ENCODE measurements at regions not wholly inside any gene's neighbourhood (a gene's known extent, or its start where the extent isn't known, plus 50 kb on each side); places are given as distances from the start of the nearest gene placed in this dataset.

- TF ChIP-seq, protein P1, sequence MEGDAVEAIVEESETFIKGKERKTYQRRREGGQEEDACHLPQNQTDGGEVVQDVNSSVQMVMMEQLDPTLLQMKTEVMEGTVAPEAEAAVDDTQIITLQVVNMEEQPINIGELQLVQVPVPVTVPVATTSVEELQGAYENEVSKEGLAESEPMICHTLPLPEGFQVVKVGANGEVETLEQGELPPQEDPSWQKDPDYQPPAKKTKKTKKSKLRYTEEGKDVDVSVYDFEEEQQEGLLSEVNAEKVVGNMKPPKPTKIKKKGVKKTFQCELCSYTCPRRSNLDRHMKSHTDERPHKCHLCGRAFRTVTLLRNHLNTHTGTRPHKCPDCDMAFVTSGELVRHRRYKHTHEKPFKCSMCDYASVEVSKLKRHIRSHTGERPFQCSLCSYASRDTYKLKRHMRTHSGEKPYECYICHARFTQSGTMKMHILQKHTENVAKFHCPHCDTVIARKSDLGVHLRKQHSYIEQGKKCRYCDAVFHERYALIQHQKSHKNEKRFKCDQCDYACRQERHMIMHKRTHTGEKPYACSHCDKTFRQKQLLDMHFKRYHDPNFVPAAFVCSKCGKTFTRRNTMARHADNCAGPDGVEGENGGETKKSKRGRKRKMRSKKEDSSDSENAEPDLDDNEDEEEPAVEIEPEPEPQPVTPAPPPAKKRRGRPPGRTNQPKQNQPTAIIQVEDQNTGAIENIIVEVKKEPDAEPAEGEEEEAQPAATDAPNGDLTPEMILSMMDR (conservative IDR thresholded peaks at IDR 0.05; ENCODE audit: low read depth in 2 of 2) = no peak
These were observed 91.8 kb upstream of the KMT2C start (continued) for GRCh38 chr7:152527610-152528032.

- H3K36me3 Mint-ChIP-seq (ENCODE audit: low read depth) = peaks cover 3% of the 10 kb centered on the region; the same call in 2 of the 3 replicates
- Histone ChIP-seq H3F3A (replicated peaks; ENCODE audit: low read depth) (no peaks in the 10 kb centered on the region), H3K4me1 (ENCODE audit: insufficient read depth) (peaks cover 16% of the 10 kb centered on the region), H4K20me1 (replicated peaks; ENCODE audit: insufficient read depth) (no peaks in the 10 kb centered on the region), H3K27me3 (ENCODE audit: insufficient read depth) (no peaks in the 10 kb centered on the region), H3K36me3 (ENCODE audit: insufficient read depth) (no peaks in the 10 kb centered on the region), H2AFZ (peak overlapping the region; percentile 93), H3K27ac (ENCODE audit: low read depth) (no peak overlapping the region), H3K9me2 (ENCODE audit: insufficient read depth) (no peaks in the 10 kb centered on the region), H3K79me2 (replicated peaks; ENCODE audit: insufficient read depth) (no peaks in the 10 kb centered on the region), H3K4me2 (no peak overlapping the region), H3K4me3 (no peak overlapping the region)
- H3K9me3 Mint-ChIP-seq = peaks cover 10% of the 10 kb centered on the region; the same call in 2 of the 3 replicates
- H3K4me3 Mint-ChIP-seq = no peak overlapping the region
- DNase-seq (ENCODE audit: low spot score) = no peak
- no peak overlapping the region for H3K27ac Mint-ChIP-seq
- H3K4me1 Mint-ChIP-seq = peaks cover 18% of the 10 kb centered on the region
- peak; percentile 44; the same call in 1 of the 3 replicates for ATAC-seq
- H3K27me3 Mint-ChIP-seq (ENCODE audit: insufficient read depth, low read depth, poor library complexity) = peaks cover 9% of the 10 kb centered on the region
- no peak for TF ChIP-seq STAT1 (IDR thresholded peaks at IDR 0.05; ENCODE audit: unreplicated experiment)
- no peak for TF ChIP-seq EZH2 (IDR thresholded peaks at IDR 0.05; ENCODE audit: low read depth, unreplicated experiment)
- no peak for TF ChIP-seq JUNB (IDR thresholded peaks at IDR 0.05; ENCODE audit: unreplicated experiment)
- TF ChIP-seq, protein P1 (conservative IDR thresholded peaks at IDR 0.05; ENCODE audit: low read depth in 2 of 2) = no peak
- TF ChIP-seq, protein P2, sequence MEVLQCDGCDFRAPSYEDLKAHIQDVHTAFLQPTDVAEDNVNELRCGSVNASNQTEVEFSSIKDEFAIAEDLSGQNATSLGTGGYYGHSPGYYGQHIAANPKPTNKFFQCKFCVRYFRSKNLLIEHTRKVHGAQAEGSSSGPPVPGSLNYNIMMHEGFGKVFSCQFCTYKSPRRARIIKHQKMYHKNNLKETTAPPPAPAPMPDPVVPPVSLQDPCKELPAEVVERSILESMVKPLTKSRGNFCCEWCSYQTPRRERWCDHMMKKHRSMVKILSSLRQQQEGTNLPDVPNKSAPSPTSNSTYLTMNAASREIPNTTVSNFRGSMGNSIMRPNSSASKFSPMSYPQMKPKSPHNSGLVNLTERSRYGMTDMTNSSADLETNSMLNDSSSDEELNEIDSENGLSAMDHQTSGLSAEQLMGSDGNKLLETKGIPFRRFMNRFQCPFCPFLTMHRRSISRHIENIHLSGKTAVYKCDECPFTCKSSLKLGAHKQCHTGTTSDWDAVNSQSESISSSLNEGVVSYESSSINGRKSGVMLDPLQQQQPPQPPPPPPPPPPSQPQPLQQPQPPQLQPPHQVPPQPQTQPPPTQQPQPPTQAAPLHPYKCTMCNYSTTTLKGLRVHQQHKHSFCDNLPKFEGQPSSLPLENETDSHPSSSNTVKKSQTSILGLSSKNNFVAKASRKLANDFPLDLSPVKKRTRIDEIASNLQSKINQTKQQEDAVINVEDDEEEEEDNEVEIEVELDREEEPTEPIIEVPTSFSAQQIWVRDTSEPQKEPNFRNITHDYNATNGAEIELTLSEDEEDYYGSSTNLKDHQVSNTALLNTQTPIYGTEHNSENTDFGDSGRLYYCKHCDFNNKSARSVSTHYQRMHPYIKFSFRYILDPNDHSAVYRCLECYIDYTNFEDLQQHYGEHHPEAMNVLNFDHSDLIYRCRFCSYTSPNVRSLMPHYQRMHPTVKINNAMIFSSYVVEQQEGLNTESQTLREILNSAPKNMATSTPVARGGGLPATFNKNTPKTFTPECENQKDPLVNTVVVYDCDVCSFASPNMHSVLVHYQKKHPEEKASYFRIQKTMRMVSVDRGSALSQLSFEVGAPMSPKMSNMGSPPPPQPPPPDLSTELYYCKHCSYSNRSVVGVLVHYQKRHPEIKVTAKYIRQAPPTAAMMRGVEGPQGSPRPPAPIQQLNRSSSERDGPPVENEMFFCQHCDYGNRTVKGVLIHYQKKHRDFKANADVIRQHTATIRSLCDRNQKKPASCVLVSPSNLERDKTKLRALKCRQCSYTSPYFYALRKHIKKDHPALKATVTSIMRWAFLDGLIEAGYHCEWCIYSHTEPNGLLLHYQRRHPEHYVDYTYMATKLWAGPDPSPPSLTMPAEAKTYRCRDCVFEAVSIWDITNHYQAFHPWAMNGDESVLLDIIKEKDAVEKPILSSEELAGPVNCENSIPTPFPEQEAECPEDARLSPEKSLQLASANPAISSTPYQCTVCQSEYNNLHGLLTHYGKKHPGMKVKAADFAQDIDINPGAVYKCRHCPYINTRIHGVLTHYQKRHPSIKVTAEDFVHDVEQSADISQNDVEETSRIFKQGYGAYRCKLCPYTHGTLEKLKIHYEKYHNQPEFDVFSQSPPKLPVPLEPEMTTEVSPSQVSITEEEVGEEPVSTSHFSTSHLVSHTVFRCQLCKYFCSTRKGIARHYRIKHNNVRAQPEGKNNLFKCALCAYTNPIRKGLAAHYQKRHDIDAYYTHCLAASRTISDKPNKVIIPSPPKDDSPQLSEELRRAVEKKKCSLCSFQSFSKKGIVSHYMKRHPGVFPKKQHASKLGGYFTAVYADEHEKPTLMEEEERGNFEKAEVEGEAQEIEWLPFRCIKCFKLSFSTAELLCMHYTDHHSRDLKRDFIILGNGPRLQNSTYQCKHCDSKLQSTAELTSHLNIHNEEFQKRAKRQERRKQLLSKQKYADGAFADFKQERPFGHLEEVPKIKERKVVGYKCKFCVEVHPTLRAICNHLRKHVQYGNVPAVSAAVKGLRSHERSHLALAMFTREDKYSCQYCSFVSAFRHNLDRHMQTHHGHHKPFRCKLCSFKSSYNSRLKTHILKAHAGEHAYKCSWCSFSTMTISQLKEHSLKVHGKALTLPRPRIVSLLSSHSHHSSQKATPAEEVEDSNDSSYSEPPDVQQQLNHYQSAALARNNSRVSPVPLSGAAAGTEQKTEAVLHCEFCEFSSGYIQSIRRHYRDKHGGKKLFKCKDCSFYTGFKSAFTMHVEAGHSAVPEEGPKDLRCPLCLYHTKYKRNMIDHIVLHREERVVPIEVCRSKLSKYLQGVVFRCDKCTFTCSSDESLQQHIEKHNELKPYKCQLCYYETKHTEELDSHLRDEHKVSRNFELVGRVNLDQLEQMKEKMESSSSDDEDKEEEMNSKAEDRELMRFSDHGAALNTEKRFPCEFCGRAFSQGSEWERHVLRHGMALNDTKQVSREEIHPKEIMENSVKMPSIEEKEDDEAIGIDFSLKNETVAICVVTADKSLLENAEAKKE (CRISPR knock-in tag; IDR thresholded peaks at IDR 0.05) = no peak
- TF ChIP-seq POLR2AphosphoS5 (IDR thresholded peaks at IDR 0.05; ENCODE audit: low read depth) = no peak
These were observed 88.1 kb upstream of the KMT2C start for GRCh38 chr7:152523916-152524315.
